GOT3 (cell line): ENCODE measurements at regions not wholly inside any gene's neighbourhood (a gene's known extent, or its start where the extent isn't known, plus 50 kb on each side); places are given as distances from the start of the nearest gene placed in this dataset.
"Not testable (repeated sequence)": the region's sequence is repeated elsewhere in the genome, so short reads cannot be mapped to it uniquely, and the experiment has no call there.

Experiments
- DNase-seq: peaks from one replicate; lab custom pipeline; 2025; ENCODE audit warnings: mixed read lengths; lab: John Stamatoyannopoulos, UW

- no peak for DNase-seq
Measured at GRCh38 chr11:129729216-129729615, 86.4 kb upstream of the TMEM45B start.

GRCh38 chr11:129729823-129730222 is 85.8 kb upstream of the TMEM45B start:
- DNase-seq: no peak

GRCh38 chr11:129731316-129731715 is 84.3 kb upstream of the TMEM45B start:
- no peak for DNase-seq

- DNase-seq: no peak
Measured at GRCh38 chr11:129732941-129733340, 82.7 kb upstream of the TMEM45B start.

GRCh38 chr11:129733384-129733783 is 82.3 kb upstream of the TMEM45B start:
- no peak for DNase-seq

GRCh38 chr11:129733981-129734380 is 81.7 kb upstream of the TMEM45B start:
- DNase-seq: no peak

- DNase-seq: no peak
Measured at GRCh38 chr11:129734654-129735053, 81.0 kb upstream of the TMEM45B start.

- DNase-seq: no peak
Measured at GRCh38 chr11:129737831-129738230, 77.8 kb upstream of the TMEM45B start.

- no peak for DNase-seq
Measured at GRCh38 chr11:129738242-129738641, 77.4 kb upstream of the TMEM45B start.

GRCh38 chr11:129739339-129739738 is 76.3 kb upstream of the TMEM45B start:
- DNase-seq: no peak

GRCh38 chr11:129740125-129740719 is 75.4 kb upstream of the TMEM45B start:
- DNase-seq: no peak

- no peak for DNase-seq
Measured at GRCh38 chr11:129743112-129743815, 72.4 kb upstream of the TMEM45B start.

- DNase-seq: no peak
Measured at GRCh38 chr11:129747071-129747470, 68.6 kb upstream of the TMEM45B start.

GRCh38 chr11:129749141-129749540 is 66.5 kb upstream of the TMEM45B start:
- no peak for DNase-seq

- DNase-seq: peak; percentile 11
Measured at GRCh38 chr11:129750343-129751292, 65.0 kb upstream of the TMEM45B start.

- DNase-seq: no peak
Measured at GRCh38 chr11:129751511-129751910, 64.1 kb upstream of the TMEM45B start.

- not testable (repeated sequence) for DNase-seq
Measured at GRCh38 chr11:129763569-129763968, 52.1 kb upstream of the TMEM45B start.

GRCh38 chr11:129764204-129764603 is 51.4 kb upstream of the TMEM45B start:
- DNase-seq: not testable (repeated sequence)
